ENCODE measurements at regions not wholly inside any gene's neighbourhood (a gene's known extent, or its start where the extent isn't known, plus 50 kb on each side); places are given as distances from the start of the nearest gene placed in this dataset.
A peak's percentile ranks its signal among the peaks of the same experiment; 100 is the strongest.

GRCh38 chr13:20348018-20348417 is 115.9 kb upstream of the GJB6 start:
- Histone ChIP-seq H3K27ac (ENCODE audit: insufficient read depth, low read length) (no peak overlapping the region), H2AFZ (replicated peaks; ENCODE audit: low read length, poor library complexity) (no peak overlapping the region), H2BK5ac (ENCODE audit: low read depth, low read length, poor library complexity, severe bottlenecking) (no peak overlapping the region), H3K56ac (ENCODE audit: extremely low read depth, insufficient read depth, low read length) (no peak overlapping the region), H4K91ac (ENCODE audit: insufficient read depth, low read depth, low read length) (no peak overlapping the region), H3K18ac (ENCODE audit: low read depth, low read length) (no peak overlapping the region), H3K9me1 (ENCODE audit: insufficient read depth, low read length) (peaks cover 10% of the 10 kb centered on the region; the same call in 1 of the 2 replicates), H3K79me1 (ENCODE audit: low read depth in 1 of 2, low read length in 2 of 2) (no peaks in the 10 kb centered on the region), H2BK20ac (ENCODE audit: low read depth, low read length) (no peak overlapping the region), H3K9me3 (ENCODE audit: control insufficient read depth, insufficient read depth, low read length) (no peaks in the 10 kb centered on the region), H3K4me3 (ENCODE audit: insufficient read depth, low read depth, low read length) (no peak overlapping the region), H3K4me1 (ENCODE audit: control insufficient read depth, insufficient read depth, low read length) (peaks cover 4% of the 10 kb centered on the region), H3K27me3 (ENCODE audit: control insufficient read depth, insufficient read depth, low read length) (peaks cover 36% of the 10 kb centered on the region), H3K14ac (replicated peaks; ENCODE audit: low read depth, low read length) (no peak overlapping the region), H3K4ac (ENCODE audit: low read depth, low read length) (no peak overlapping the region), H2AK5ac (ENCODE audit: low read depth, low read length) (no peak overlapping the region), H3K9ac (ENCODE audit: low read depth, low read length) (no peak overlapping the region), H2BK120ac (ENCODE audit: low read depth, low read length) (no peak overlapping the region), H3K23ac (ENCODE audit: low read depth, low read length) (no peak overlapping the region), H3K36me3 (ENCODE audit: control insufficient read depth, insufficient read depth, low read length) (no peaks in the 10 kb centered on the region), H3K4me2 (ENCODE audit: low read depth, low read length) (no peak overlapping the region), H4K20me1 (ENCODE audit: insufficient read depth, low read length) (no peaks in the 10 kb centered on the region; the same call in 1 of the 2 replicates), H2AK9ac (replicated peaks; ENCODE audit: low read depth, low read length, poor library complexity) (no peak overlapping the region), H2BK15ac (ENCODE audit: low read depth, low read length) (no peak overlapping the region), H4K5ac (ENCODE audit: low read depth, low read length) (no peak overlapping the region), H4K8ac (ENCODE audit: low read depth in 2 of 2, low read length in 2 of 2) (no peak overlapping the region)
- ChIA-PET POLR2A (ENCODE audit: unreplicated experiment) (no interaction called here), CTCF (no interaction called here)
- 94% methylated on average over 3 of the region's 10 CpGs; no CpG with 5 or more reads in 1 of the 2 experiments for WGBS, 2 experiments (ENCODE audit: extremely low coverage in 2 of 2, insufficient read length in 1 of 2)
- in situ Hi-C loops (cut with MboI; ENCODE audit: low sequenced_read_pairs) = no loop called here
- TF ChIP-seq FOS (IDR thresholded peaks at IDR 0.05; ENCODE audit: low read depth, low read length) (no peak), MAFK (IDR thresholded peaks at IDR 0.05; ENCODE audit: low read depth, low read length) (peak; percentile 87)
- DNase-seq = no peak
- ATAC-seq (ENCODE audit: low read depth) = no peak
- intact Hi-C loops (cut with micrococcal nuclease) = no loop called here
- dilution Hi-C loops (cut with HindIII; ENCODE audit: low sequenced_read_pairs, unreplicated experiment) = no loop called here
- BruUV-seq (replicated peaks) = no TSS peak
